MCF 10A (cell line): ENCODE measurements at regions not wholly inside any gene's neighbourhood (a gene's known extent, or its start where the extent isn't known, plus 50 kb on each side); places are given as distances from the start of the nearest gene placed in this dataset.
A peak's percentile ranks its signal among the peaks of the same experiment; 100 is the strongest.

Experiments used
- BruUV-seq: library from RNA; stranded (reverse); fragments of 400-500 nt; replicated peaks from 2 replicates; lab custom pipeline; 2021; lab: Mats Ljungman, UMichigan
- CTCF ChIA-PET: fragments of 300-600 bp; sonication (Branson Sonifier 250); formaldehyde crosslinking; extraction: SDS; loops from one replicate; lab custom pipeline; 2021; ENCODE audit warnings: antibody characterized with exemption, inconsistent platforms; lab: Yijun Ruan, JAX
- POLR2A ChIA-PET: fragments of 300-600, 350-650 bp; sonication (Branson Sonifier 250); formaldehyde crosslinking; extraction: SDS; loops from one replicate; lab custom pipeline; 2020; ENCODE audit warnings: antibody characterized with exemption, inconsistent platforms; lab: Yijun Ruan, JAX
- DNase-seq: peaks from one replicate; pipeline ENCODE4 v3.0.0-alpha.2; 2018; ENCODE audit not compliant: unreplicated experiment
- H3K27ac Mint-ChIP-seq: one replicate; pipeline ENCODE4 v1.8.0; 2022; ENCODE audit warnings: mild to moderate bottlenecking, low read depth, mixed read lengths; ENCODE audit not compliant: unreplicated experiment
- H3K27me3 Mint-ChIP-seq: one replicate; pipeline ENCODE4 v1.8.0; 2022; ENCODE audit warnings: mixed read lengths; ENCODE audit not compliant: insufficient read depth, unreplicated experiment
- H3K36me3 Mint-ChIP-seq: one replicate; pipeline ENCODE4 v1.8.0; 2022; ENCODE audit warnings: mild to moderate bottlenecking, moderate library complexity, mixed read lengths; ENCODE audit not compliant: insufficient read depth, unreplicated experiment
- H3K4me1 Mint-ChIP-seq: one replicate; pipeline ENCODE4 v1.8.0; 2022; ENCODE audit warnings: mixed read lengths; ENCODE audit not compliant: insufficient read depth, unreplicated experiment
- H3K4me3 Mint-ChIP-seq: one replicate; pipeline ENCODE4 v1.8.0; 2022; ENCODE audit warnings: mild to moderate bottlenecking, moderate library complexity, mixed read lengths; ENCODE audit not compliant: unreplicated experiment
- H3K9me3 Mint-ChIP-seq: one replicate; pipeline ENCODE4 v1.8.0; 2022; ENCODE audit warnings: mixed read lengths; ENCODE audit not compliant: unreplicated experiment
- CTCF ChIP-seq: fragments of 200-600 bp; IDR thresholded peaks from one replicate; pipeline ENCODE4 v1.8.0; 2022; ENCODE audit warnings: antibody characterized with exemption, mild to moderate bottlenecking; ENCODE audit not compliant: unreplicated experiment
- intact Hi-C: fragments of 100-400 bp; cut with micrococcal nuclease; formaldehyde crosslinking; loops from 2 replicates; pipeline ENCODE4 v1.14.1; 2022

- no peak overlapping the region for H3K27ac Mint-ChIP-seq
- H3K4me1 Mint-ChIP-seq: peaks cover 8% of the 10 kb centered on the region
- peaks cover 11% of the 10 kb centered on the region for H3K27me3 Mint-ChIP-seq
- ChIA-PET POLR2A (interaction anchor here (0.6 kb wide), 1 partner anchor 94 kb away, joined by 3 read pairs; no protein-coding TSS in a partner anchor), CTCF (no interaction called here)
- TF ChIP-seq CTCF: no peak
- no peak overlapping the region for H3K4me3 Mint-ChIP-seq
- peaks cover 11% of the 10 kb centered on the region for H3K36me3 Mint-ChIP-seq
- peaks cover 4% of the 10 kb centered on the region for H3K9me3 Mint-ChIP-seq
- DNase-seq: no peak
- intact Hi-C loops: no loop called here
- no TSS peak for BruUV-seq
Observed at GRCh38 chr2:238557936-238558335, 131.2 kb downstream of the ASB1 start.

- Mint-ChIP-seq H3K27me3 (peaks cover 11% of the 10 kb centered on the region), H3K9me3 (no peaks in the 10 kb centered on the region), H3K4me3 (no peak overlapping the region), H3K27ac (no peak overlapping the region), H3K36me3 (peaks cover 11% of the 10 kb centered on the region), H3K4me1 (peaks cover 8% of the 10 kb centered on the region)
- DNase-seq: no peak
- intact Hi-C loops: no loop called here
- ChIA-PET POLR2A (no interaction called here), CTCF (no interaction called here)
- no TSS peak for BruUV-seq
- TF ChIP-seq CTCF: no peak
Observed at GRCh38 chr2:238558456-238559099, 131.9 kb downstream of the ASB1 start.

GRCh38 chr2:238560234-238560633 lies 133.5 kb downstream of the ASB1 start:
- POLR2A ChIA-PET: no interaction called here
- DNase-seq: no peak
- no peak overlapping the region for H3K4me3 Mint-ChIP-seq
- peaks cover 11% of the 10 kb centered on the region for H3K27me3 Mint-ChIP-seq
- H3K36me3 Mint-ChIP-seq: peaks cover 11% of the 10 kb centered on the region
- H3K9me3 Mint-ChIP-seq: no peaks in the 10 kb centered on the region
- H3K27ac Mint-ChIP-seq: no peak overlapping the region
- no TSS peak for BruUV-seq
- CTCF ChIA-PET: no interaction called here
- peaks cover 8% of the 10 kb centered on the region for H3K4me1 Mint-ChIP-seq
- no peak for TF ChIP-seq CTCF
- intact Hi-C loops: no loop called here

GRCh38 chr2:238561230-238561629 lies 134.5 kb downstream of the ASB1 start:
- H3K9me3 Mint-ChIP-seq: no peaks in the 10 kb centered on the region
- peaks cover 4% of the 10 kb centered on the region for H3K27me3 Mint-ChIP-seq
- no peak overlapping the region for H3K27ac Mint-ChIP-seq
- no peak for TF ChIP-seq CTCF
- intact Hi-C loops: loop anchor here (1.0 kb wide), 1 partner anchor 40 kb away; no protein-coding TSS in a partner anchor
- H3K4me1 Mint-ChIP-seq: peaks cover 8% of the 10 kb centered on the region
- CTCF ChIA-PET: no interaction called here
- POLR2A ChIA-PET: no interaction called here
- DNase-seq: peak; percentile 13
- H3K4me3 Mint-ChIP-seq: no peak overlapping the region
- peaks cover 11% of the 10 kb centered on the region for H3K36me3 Mint-ChIP-seq
- BruUV-seq: no TSS peak
